HG02970 (cell line): ENCODE measurements at regions not wholly inside any gene's neighbourhood (a gene's known extent, or its start where the extent isn't known, plus 50 kb on each side); places are given as distances from the start of the nearest gene placed in this dataset.
A peak's percentile ranks its signal among the peaks of the same experiment; 100 is the strongest.

ENCODE experiments used
- ATAC-seq: cut with Tn5 transposase; IDR thresholded peaks from one replicate; pipeline ENCODE4 v1.9.1; 2021; ENCODE audit warnings: mild to moderate bottlenecking, moderate library complexity, moderate number of reproducible peaks; ENCODE audit not compliant: unreplicated experiment, low FRiP score

DNA sequence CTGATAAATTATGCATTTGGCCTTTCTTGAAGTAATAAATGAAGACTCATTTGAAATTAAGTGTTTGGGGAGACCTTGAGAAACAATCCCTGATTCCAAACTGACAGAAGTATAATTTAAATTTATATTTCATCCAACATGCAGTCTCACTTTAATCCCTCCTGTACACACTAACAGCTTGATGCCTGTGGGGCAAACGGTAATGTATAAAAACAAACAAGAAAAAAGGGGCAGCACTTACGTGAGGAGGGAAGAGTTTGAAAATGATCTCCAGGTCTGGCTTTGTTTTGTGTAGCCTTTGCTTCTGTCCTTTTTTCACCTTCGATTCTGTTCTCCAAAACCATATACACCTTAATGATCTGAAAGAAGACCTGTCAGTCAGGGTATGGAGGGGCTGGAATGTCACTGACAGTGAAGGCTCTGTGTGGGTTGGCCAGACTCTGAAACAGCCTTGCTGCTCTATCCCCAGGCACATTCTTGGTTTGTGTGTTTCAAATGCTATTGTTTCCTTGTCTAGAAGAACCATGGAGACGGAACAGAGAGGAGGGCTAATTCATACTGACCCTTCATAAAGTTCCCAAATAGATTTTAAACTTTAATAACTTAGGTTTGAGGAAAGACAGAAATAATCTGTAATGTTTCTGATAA lies 338.2 kb upstream of the WWC1 start:
- no peak for ATAC-seq

DNA sequence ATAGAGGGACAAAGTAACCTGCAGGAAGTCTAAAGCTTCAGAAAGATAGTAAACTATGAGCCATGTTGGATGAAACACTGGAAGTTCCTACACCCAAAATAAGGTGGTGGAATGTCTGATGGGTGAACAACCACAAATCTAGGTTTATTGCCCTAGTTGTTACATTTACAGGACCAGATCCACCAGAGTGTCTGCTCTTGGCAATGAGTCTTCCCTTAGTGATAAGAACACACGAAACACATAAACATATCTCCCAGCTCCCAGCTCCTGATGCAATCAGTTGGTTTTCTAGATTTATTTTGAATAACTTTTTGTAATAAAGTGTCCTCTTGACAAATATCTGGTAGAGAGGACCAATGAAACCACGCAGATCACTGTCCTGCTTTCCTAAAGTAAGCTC lies 329.7 kb upstream of the WWC1 start:
- no peak for ATAC-seq

DNA sequence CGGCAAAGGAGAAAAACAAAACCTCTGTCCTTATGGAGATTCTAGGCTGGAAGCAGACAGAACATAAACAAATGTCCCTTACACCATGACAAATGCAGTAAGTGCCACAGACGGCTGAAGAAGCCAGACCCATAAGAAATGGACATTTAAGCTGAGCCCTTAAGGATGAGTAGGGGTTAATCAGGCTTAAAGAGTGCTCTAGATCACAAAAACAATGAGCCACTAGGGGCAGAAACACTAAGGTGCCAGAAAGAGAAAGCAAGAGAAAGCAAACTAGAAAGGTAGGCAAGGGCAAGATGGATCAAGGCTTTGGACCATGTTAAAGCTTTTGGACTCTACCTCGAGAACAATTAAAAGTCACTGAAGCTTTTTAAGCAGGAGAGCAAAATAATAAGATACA lies 326.9 kb upstream of the WWC1 start:
- ATAC-seq: no peak

DNA sequence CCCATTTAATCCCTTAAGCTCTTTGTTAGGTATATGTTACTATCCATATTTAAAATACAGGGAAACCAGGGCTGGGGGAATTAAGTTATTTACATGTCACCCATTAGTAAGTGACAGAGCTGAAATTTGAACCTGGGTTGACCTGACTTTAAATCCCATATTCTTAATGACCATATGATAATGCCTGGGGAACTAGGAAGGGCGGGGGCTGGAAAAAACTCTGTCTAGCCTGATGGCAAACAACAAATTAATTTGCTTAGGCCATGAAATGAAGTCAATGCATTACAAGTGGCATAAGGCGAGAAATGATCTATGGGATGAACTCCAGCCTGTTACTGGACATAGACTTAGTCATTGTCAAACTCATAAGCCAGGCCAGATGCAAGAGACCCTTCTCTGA lies 325.7 kb upstream of the WWC1 start:
- ATAC-seq: no peak

DNA sequence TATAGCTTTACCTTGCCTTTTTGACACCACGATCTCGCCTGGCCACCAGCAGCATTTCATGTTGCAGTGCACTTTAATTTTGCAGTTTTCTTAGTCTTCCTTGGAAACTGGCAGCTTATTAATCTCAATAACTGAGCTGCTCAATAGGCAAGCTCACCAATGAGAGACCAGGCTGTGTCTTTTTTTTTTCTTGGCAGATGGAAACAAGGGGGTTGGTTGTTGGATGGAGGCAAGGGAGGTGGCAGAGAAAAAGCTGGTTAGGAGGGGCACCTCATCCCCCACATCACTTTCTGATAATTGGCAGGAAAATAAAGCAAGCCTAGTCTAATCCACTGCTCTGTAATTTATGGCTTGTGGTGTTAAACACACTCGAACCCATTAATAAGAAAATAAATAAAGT lies 324.5 kb upstream of the WWC1 start:
- ATAC-seq: no peak

DNA sequence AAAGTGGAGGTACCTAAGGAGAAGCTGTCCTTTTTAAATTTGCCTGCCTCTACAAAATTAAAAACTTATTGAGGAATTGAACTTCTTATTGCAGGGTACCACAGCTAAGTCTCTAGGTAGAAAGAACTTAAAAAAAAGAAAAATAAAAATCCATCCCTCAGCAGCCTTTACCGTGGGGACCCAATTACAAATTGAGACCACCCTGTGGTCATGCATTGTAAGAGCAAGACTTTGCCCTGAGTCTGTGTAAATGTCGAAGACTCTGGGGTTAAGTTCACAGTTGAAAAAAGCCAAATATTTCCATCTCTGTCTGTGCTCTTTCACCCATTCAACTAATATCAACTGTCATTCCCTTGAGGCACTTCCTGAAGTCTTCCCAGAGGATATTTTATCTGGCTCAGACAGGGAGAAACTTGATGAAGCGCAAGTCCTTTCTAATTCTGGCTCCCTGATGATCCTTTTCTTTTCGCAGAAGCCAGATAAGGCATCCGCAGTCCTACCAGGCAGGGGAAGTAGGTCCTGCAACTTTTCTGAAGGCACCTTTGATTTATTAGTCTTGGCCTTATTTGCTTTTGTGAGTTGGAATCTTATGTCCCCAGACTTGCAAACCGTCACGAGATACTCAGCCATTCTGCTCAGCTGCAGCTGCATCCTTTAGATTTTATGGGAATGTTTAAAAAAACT lies 323.8 kb upstream of the WWC1 start:
- no peak for ATAC-seq

DNA sequence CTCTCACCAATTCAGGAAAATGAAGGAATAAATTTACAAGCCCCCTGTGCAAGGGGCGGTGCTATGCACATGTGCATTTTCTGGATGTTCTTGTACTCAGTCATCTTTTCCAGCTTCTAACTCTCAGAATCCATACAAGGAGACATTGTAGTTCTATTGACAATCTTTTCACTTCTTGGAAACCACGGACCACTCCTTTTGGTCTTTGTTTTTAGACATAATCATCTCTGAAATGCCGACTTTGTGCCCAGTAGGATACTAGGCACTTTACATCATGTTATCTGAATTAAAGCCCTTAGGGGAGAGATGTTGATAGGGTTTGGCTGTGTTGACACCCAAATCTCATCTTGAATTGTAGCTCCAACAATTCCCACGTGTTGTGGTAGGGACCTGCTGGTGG lies 322.6 kb upstream of the WWC1 start:
- ATAC-seq: no peak

DNA sequence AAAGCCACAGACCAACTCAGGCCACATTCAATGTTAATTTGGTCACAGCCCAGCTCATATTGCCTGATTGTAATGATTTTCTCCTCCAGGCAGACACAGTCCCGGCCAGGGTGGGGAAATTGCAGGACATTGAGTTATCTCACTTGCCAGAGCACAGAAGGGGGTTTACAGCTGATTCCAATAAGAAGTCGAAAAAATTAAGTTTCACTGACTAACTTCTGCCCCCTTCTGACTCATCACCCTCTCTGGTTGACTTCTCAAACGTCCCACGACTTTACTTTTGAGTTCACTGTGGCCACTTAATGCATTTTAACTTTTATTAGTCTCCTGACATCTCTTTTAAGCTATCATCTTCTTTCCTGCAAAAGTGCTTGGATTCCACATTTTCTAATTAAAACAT lies 321.4 kb upstream of the WWC1 start:
- ATAC-seq: peak; percentile 53

DNA sequence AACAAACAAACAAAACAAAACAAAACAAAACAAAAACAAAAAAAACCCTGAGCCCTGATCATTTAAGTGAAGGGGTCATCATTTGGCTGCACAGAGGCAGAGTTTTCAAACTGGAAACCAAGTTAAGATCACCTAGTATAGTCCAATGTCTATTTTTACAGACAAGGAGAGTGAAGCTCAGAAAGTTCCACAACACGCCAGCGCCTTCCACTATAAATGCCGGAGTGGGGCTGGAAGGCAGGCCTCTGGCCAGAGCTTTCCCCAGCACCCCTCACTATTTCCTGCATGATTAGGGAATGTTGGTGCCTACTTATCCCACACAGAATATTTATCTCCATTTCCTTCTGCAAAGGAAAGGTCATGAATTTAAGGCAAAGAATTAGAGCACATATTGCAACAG lies 319.7 kb upstream of the WWC1 start:
- no peak for ATAC-seq

DNA sequence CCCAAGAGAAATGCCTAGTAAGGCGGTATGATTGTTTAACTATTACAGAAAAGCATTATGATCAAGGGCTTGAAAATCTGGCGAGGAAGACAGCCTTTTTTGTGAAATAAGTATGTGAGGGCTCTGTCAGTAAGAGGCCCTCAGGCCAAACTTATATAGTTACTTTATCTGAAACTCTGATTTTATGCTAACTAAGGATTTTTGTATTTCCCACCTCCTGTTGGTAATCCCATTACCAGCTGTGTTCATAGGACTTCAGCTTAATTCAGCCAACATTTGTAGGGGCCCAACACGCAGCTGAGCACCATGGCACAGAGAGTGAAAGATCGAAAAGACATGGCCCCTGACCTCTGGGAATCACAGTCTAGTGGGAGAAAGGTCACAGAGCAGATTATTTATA lies 318.3 kb upstream of the WWC1 start:
- ATAC-seq: no peak

DNA sequence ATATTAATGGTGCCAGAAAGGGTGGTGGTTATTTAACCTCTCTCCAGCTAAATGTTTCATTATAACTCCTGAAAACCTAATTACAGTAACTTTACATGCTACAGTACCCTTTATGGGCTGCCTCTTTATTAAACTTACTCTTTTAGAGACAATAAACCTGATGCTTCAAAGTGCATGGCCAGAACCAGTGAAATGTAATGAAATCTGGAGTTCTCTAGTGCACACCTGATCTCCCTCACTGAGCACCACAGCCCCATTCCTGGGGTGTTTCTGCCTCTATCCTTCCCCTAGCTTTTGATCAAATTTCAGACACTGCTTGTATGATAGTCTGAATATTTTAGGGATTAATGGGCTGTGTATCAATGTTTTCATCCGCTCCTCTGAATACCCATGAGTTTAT lies 306.5 kb upstream of the WWC1 start:
- no peak for ATAC-seq

DNA sequence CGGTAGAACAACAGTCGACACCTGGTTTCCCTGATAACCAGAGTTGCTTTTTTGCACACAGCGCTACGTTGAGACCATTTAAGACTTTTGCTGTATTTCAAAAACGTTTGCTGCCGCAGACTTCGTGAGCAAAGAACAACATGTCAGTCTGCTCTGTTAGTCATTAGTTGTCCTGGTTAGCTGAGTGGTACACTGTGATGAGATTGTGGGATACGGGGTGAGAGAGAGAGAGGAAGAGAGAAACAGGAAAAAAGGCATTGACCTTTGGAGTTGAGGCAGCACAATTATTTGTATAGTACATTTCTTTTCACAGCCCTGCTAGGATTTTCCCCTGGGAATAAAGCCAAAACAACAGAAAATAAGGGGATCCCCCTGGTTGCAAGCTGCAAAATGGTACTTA lies 306.1 kb upstream of the WWC1 start:
- no peak for ATAC-seq

DNA sequence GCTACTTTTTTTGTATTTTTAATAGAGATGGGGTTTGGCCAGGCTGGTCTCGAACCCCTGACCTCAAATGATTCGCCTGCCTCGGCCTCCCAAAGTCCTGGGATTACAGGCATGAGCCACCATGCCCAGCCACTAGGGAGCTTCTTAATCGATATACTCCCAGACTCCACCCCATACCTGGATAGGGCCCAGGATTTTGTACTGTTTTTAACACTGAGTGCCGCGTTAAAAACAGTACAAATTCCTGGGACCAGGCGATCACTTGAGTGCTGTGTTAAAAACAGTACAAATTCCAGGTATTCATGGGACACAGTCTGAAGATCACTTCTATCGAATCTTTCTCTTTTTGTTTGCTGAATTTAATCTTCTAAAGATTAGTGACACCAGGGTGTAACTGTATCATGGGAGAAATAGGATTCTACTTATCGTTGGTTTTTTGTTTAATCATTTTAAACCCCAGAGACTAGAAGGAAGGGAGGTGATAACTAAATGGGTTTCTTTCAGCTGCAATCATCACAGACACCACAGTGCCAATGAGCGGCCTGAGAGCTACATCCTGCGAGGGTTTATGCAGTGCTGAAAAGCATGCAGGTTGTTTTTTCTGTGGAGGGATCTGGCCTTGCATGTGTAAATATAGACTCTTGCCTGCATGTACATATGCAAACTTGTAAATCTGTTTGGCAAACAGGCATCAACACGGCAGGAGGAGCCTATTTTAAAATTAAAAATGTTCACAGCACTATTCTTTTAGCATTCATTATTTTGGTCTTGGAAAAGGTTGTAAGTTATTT lies 303.8 kb upstream of the WWC1 start:
- no peak for ATAC-seq

DNA sequence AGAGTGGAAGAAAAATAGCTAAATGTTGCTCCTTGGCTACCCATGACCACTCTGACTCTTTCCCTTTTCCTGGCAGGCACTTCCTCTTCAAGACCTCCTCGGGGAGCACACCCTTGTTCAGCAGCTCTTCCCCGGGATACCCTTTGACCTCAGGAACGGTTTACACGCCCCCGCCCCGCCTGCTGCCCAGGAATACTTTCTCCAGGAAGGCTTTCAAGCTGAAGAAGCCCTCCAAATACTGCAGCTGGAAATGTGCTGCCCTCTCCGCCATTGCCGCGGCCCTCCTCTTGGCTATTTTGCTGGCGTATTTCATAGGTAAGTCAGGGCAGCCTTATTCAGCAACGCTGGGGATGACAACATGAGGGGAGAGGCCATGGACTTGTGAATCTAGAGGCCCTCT lies 298.6 kb upstream of the WWC1 start:
- no peak for ATAC-seq

DNA sequence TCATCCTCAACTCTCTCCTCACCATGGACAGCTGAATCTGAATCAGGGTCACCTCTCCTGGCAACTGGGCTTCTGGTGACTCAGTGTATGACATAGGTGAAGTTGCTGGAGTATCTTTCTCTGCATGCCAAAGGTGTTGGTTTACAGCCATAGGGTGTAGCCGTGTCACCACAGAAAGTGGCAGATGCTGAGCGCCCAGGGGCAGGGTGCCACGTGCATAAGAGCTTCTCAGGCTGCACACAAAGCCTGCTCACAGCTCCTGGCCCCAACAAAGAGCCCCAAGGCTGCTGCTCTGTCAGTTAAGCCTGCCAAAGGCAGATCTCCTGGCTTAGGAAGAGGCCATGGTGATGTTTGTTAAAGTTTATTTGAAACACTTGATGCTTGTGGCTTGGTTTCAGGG lies 297.7 kb upstream of the WWC1 start:
- ATAC-seq: no peak

DNA sequence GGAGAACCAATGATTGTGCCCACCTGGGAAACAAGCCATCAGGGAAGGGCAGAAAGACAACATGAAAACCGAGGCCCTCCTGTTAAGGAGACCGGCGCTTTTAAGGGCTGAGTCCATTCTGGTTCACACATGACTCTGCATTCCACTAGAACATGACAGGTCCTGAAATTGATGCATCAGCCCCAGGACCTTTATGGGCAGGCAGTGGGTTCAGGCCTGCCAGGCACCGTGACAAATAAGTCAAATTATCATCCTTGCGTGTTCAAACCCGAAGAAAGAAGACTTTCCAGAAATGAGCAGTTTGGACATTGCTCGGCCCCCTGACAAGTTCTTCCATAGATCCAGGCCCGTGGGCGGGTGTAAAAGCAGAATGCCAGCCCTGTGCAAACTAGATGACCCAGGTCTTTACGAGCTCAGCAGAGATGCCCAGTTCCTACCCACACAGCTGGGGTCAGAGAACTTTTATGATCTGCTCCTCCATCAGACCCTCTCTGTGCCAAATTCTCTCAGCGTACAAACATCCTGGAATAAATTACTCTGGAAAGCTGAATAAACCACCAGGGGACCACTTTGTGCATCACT lies 295.5 kb upstream of the WWC1 start:
- no peak for ATAC-seq

DNA sequence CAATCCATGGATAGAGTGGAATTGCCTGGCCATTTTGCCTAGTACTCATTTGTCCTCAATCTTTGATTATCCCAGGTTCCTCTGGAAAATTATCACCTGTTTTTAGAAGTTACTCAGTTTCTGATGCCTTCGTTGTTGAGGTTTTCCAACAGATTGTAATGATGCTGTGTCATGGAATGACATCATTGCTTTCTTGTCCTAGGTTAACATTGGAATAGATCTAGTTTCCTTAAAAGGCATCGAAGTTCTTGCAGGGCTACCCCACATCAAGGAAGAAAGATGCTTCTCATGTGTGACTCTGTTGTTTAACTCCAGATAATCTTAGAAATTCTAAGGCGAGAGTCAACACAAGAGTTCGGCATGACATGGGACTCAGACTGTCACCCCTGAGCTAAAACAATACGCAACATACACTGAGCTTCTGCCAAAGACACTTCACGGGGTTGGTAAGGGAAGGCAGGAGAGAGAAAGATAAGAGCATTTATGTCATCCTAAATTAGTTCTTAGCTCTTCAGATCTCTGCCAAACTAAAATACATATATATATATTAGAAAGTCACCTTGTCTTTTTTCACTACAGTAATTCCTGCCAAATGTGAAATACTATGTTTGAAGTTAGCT lies 293.2 kb upstream of the WWC1 start:
- ATAC-seq: no peak

DNA sequence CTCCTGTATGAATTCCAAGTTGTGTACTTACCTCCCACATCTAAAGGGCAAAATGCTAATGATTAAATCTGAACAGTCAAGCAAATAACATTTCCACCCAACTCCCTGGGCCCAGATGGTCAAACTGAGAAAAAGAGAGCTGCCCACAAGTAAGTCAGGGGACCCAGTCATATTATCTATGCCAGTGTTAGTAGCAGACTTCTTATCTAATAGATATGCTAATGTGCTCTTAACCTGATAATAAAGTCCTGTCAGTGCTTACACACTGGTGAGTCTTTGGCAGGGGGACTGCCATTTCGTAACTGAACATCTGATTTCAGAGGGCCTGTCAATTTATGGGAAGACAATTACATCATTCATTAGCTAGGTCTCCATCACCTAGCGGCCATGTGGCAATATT lies 292.3 kb upstream of the WWC1 start:
- no peak for ATAC-seq

DNA sequence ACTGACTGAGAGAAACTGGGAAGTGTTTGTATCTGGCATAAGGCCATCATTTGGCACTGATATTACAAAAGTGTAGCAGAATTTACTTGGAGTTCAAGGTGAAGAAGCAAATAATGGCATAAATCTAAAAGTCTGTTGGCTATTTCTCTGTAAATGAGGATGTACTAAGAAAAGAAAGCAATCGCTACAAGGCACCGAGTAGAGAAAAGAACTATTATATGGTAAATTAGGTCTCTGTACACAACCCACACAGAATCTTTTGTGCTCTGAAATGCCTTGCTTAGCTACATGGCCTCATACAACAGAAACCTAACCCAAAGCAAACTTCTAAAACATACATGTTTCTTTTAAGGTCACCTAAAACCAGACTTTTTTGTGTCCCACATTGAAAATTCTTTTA lies 290.1 kb upstream of the WWC1 start:
- ATAC-seq: no peak

DNA sequence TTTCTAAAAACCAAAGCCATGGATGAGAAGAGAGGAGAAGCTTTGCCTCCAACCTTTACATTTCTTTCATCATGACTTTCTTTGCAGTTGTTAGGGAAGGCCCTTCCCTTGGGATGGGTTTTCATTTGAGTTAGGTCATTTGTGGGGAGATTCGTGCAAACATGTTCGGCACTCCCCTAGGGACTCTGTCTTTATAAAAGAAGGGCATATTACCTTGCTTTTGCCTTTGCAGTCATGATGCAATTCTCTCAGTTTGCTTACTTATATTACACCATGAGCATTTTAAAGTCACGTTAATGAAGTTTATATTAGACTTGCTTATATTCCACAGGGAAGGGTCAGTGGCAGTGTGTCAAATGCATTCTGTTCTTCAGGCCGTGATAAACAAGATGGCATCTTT lies 289.3 kb upstream of the WWC1 start:
- no peak for ATAC-seq

DNA sequence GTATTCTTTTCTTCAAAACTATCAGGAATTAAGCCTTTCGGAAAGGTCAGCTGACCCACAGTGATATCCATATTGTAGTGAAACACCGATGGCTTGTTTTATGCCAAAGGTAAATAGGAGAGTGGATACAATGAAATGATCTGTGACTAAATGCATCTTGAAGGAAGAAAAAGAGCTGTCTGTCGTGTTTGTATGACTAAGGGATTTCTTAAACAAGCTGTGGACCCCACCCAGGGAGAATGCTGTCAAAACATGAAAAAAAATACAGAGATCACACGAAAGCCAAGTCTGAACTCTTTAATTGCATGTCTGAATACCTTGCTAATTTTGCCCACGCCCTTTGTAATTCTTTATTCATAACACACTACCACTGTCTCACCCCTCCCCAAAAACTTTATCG lies 286.4 kb upstream of the WWC1 start:
- ATAC-seq: no peak
